Endodermal cell (in vitro differentiated cells): ENCODE measurements at regions not wholly inside any gene's neighbourhood (a gene's known extent, or its start where the extent isn't known, plus 50 kb on each side); places are given as distances from the start of the nearest gene placed in this dataset.

Experiments
- DNase-seq: peaks from one replicate; pipeline ENCODE4 v3.0.0-alpha.2; 2017
- H3K27ac ChIP-seq: 2 replicates; pipeline ENCODE4 v1.5.1; 2013; ENCODE audit warnings: mild to moderate bottlenecking, low read depth, low read length, moderate library complexity
- H3K27me3 ChIP-seq: 2 replicates; pipeline ENCODE4 v1.6.1; 2013; ENCODE audit warnings: mild to moderate bottlenecking, low read length, moderate library complexity; ENCODE audit not compliant: insufficient read depth, control insufficient read depth, poor library complexity, severe bottlenecking
- H3K36me3 ChIP-seq: 2 replicates; pipeline ENCODE4 v1.7.0; 2013; ENCODE audit warnings: mild to moderate bottlenecking, low read length, moderate library complexity; ENCODE audit not compliant: control insufficient read depth, insufficient read depth
- H3K4me1 ChIP-seq: one replicate; pipeline ENCODE4 v1.7.0; 2013; ENCODE audit warnings: low read length; ENCODE audit not compliant: control insufficient read depth, insufficient read depth
- H3K4me3 ChIP-seq: 2 replicates; pipeline ENCODE4 v1.5.1; 2013; ENCODE audit warnings: mild to moderate bottlenecking, low read length, moderate library complexity
- H3K9ac ChIP-seq: 2 replicates; pipeline ENCODE4 v1.6.1; 2013; ENCODE audit warnings: mild to moderate bottlenecking, low read length, moderate library complexity; ENCODE audit not compliant: poor library complexity, severe bottlenecking; ENCODE audit errors: extremely low read depth
- H3K9me3 ChIP-seq: 2 replicates; pipeline ENCODE4 v1.6.1; 2013; ENCODE audit warnings: mild to moderate bottlenecking, low read length, moderate library complexity; ENCODE audit not compliant: control insufficient read depth
- H3K27ac Mint-ChIP-seq: 2 replicates; pipeline ENCODE4 v1.8.0; 2020; ENCODE audit warnings: mixed read lengths
- H3K27me3 Mint-ChIP-seq: 2 replicates; pipeline ENCODE4 v1.8.0; 2021; ENCODE audit warnings: mild to moderate bottlenecking, mixed read lengths; ENCODE audit not compliant: insufficient read depth
- H3K36me3 Mint-ChIP-seq: 2 replicates; pipeline ENCODE4 v1.8.0; 2020; ENCODE audit warnings: low read depth, mixed read lengths
- H3K4me1 Mint-ChIP-seq: 2 replicates; pipeline ENCODE4 v1.8.0; 2020; ENCODE audit warnings: mixed read lengths
- H3K4me3 Mint-ChIP-seq: 2 replicates; pipeline ENCODE4 v1.8.0; 2020; ENCODE audit warnings: mild to moderate bottlenecking, moderate library complexity, mixed read lengths
- H3K9me3 Mint-ChIP-seq: 2 replicates; pipeline ENCODE4 v1.8.0; 2020; ENCODE audit warnings: mild to moderate bottlenecking, mixed read lengths
- WGBS, 2 experiments: methylation state at CpG; one replicate each; pipeline versions ENCODE4 v1.1.5 to v1.1.7; 2013; ENCODE audit warnings: missing lambda C conversion rate in 2 of 2, mixed read lengths in 1 of 2; ENCODE audit not compliant: insufficient coverage in 1 of 2, insufficient read length in 1 of 2; 5-methylcytosine and 5-hydroxymethylcytosine counted together
- TF ChIP-seq, protein P1 (sequence below): fragments of 200-600 bp; sonication (generic); conservative IDR thresholded peaks from 2 replicates; pipeline ENCODE4 v1.5.0; 2021; ENCODE audit warnings: antibody characterized with exemption, mild to moderate bottlenecking

DNA sequence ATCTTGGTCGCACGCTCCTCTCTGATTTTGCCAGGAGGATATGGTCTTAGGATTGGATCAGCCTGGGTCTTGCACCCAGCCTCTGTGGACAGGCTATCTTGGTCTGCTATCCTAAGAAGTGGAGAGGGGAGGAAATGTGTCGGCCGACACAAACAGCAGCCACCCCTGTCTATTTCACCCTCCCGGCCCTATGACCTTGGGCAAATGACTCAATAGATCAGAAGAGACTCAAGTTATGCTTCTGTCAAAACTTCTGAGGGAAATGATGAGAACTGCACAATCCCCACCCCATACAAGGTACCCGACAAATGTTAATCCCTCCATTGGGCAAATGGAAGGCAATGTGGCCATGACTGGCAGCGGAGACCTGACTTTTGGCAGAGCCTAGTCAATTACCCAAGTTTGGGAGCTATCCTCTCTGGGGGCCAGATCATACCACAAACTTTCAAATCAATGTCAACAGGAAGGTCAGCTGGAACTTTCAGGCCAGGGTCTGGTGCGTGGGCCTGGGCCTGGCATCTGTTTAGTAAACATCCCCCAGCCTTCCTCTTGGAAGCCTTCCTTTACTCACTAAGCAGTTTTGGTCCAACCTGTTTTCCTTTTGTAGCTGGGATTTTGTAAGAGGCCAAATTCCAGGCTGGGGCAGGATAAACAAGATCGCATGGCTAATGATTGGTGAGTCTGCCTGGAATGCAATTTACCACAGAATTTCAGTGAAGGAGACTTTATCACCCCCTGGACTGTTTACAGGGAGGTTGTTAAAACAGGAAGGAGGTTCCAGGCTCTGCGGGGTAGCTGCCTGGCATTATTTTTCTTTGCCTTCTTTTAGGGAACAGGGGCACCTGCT is 64.2 kb upstream of the CPEB4 start:
- Histone ChIP-seq H3K27ac (no peak overlapping the region), H3K4me1 (peaks cover 8% of the 10 kb centered on the region), H3K27me3 (no peaks in the 10 kb centered on the region), H3K9ac (no peak overlapping the region), H3K4me3 (no peak overlapping the region), H3K9me3 (peaks cover 16% of the 10 kb centered on the region), H3K36me3 (no peaks in the 10 kb centered on the region)
- Mint-ChIP-seq H3K27me3 (peaks cover 7% of the 10 kb centered on the region), H3K4me1 (peaks cover 22% of the 10 kb centered on the region), H3K36me3 (no peaks in the 10 kb centered on the region), H3K4me3 (no peak overlapping the region), H3K27ac (peak overlapping the region; percentile 88), H3K9me3 (peaks cover 13% of the 10 kb centered on the region)
- peak; percentile 62 for DNase-seq
- 76 to 89% methylated on average over 5 to 10 of the region's 10 CpGs for WGBS, 2 experiments
- TF ChIP-seq, protein P1, sequence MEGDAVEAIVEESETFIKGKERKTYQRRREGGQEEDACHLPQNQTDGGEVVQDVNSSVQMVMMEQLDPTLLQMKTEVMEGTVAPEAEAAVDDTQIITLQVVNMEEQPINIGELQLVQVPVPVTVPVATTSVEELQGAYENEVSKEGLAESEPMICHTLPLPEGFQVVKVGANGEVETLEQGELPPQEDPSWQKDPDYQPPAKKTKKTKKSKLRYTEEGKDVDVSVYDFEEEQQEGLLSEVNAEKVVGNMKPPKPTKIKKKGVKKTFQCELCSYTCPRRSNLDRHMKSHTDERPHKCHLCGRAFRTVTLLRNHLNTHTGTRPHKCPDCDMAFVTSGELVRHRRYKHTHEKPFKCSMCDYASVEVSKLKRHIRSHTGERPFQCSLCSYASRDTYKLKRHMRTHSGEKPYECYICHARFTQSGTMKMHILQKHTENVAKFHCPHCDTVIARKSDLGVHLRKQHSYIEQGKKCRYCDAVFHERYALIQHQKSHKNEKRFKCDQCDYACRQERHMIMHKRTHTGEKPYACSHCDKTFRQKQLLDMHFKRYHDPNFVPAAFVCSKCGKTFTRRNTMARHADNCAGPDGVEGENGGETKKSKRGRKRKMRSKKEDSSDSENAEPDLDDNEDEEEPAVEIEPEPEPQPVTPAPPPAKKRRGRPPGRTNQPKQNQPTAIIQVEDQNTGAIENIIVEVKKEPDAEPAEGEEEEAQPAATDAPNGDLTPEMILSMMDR: no peak

DNA sequence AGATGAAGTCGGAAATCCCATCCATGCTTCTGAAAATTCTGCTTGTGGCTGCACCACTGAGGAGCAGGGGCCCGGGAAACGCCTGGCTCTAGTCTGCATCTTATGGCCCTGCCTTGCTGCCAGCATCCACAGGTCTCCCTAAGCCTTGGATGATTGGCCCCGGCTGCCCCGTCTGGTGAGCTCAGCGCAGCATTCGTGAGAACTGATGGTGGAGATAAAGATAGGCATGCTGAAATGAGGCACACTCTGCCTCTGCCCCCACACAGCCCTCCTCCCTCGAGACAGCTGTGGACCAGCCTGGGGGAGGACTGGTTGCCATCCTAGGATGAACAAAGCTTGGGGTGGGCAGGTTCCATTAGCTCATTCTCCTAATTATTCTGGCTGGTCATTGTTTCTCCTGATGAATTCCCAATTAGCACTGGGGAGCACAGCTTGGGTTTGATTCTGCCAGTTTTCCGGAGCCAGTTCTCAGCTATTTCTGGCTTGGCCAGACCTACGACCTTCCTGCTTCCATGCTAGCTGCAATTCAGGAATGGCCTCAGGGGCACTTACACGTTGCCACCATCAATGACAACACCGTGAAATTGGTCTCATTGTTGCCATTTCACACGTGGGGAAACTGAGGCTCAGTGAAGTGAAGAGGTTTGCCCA is 62.8 kb upstream of the CPEB4 start:
- Mint-ChIP-seq H3K9me3 (peaks cover 8% of the 10 kb centered on the region), H3K27me3 (peaks cover 10% of the 10 kb centered on the region), H3K4me1 (peaks cover 22% of the 10 kb centered on the region), H3K27ac (no peak overlapping the region), H3K4me3 (no peak overlapping the region), H3K36me3 (no peaks in the 10 kb centered on the region)
- no peak for DNase-seq
- H3K36me3 ChIP-seq: no peaks in the 10 kb centered on the region
- H3K4me1 ChIP-seq: peaks cover 8% of the 10 kb centered on the region
- peaks cover 2% of the 10 kb centered on the region for H3K9me3 ChIP-seq
- no peak overlapping the region for H3K9ac ChIP-seq
- H3K4me3 ChIP-seq: no peak overlapping the region
- TF ChIP-seq, protein P1: no peak
- no peaks in the 10 kb centered on the region for H3K27me3 ChIP-seq
- WGBS, 2 experiments: 91 to 93% methylated on average over 8 to 13 of the region's 13 CpGs
- no peak overlapping the region for H3K27ac ChIP-seq

DNA sequence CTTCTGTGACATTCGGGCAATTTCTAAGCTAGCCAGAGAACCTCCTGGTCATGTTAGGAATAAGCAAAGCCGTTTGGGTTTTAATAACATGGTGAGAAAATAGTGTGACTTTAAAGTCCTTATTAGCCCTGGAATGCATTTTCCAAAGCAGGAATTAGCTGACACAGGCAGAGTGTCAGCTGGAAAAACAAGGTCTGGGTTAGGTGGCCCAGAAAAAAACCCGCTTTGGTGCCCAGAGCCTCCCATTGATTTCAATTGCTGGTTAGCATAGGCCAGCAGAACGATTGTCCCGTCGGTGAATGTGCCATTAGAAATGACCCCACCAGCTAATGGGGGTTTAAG is 62.1 kb upstream of the CPEB4 start:
- TF ChIP-seq, protein P1: no peak

More for the DNA sequence above, 62.1 kb upstream of the CPEB4 start:
- Histone ChIP-seq H3K4me1 (peaks cover 13% of the 10 kb centered on the region), H3K27ac (no peak overlapping the region), H3K27me3 (no peaks in the 10 kb centered on the region), H3K4me3 (no peak overlapping the region), H3K9me3 (no peaks in the 10 kb centered on the region), H3K9ac (no peak overlapping the region), H3K36me3 (no peaks in the 10 kb centered on the region)
- Mint-ChIP-seq H3K27ac (no peak overlapping the region), H3K4me3 (no peak overlapping the region), H3K4me1 (peaks cover 25% of the 10 kb centered on the region), H3K36me3 (no peaks in the 10 kb centered on the region), H3K27me3 (peaks cover 10% of the 10 kb centered on the region), H3K9me3 (peaks cover 8% of the 10 kb centered on the region)
- DNase-seq: no peak
- WGBS, 2 experiments: 94 to 96% methylated on average over 4 to 6 of the region's 6 CpGs
